Endodermal cell (in vitro differentiated cells): ENCODE measurements at regions not wholly inside any gene's neighbourhood (a gene's known extent, or its start where the extent isn't known, plus 50 kb on each side); places are given as distances from the start of the nearest gene placed in this dataset.

ENCODE experiments used
- DNase-seq: peaks from one replicate; pipeline ENCODE4 v3.0.0-alpha.2; 2017
- H3K27ac ChIP-seq: 2 replicates; pipeline ENCODE4 v1.5.1; 2013; ENCODE audit warnings: mild to moderate bottlenecking, low read depth, low read length, moderate library complexity
- H3K27me3 ChIP-seq: 2 replicates; pipeline ENCODE4 v1.6.1; 2013; ENCODE audit warnings: mild to moderate bottlenecking, low read length, moderate library complexity; ENCODE audit not compliant: insufficient read depth, control insufficient read depth, poor library complexity, severe bottlenecking
- H3K36me3 ChIP-seq: 2 replicates; pipeline ENCODE4 v1.7.0; 2013; ENCODE audit warnings: mild to moderate bottlenecking, low read length, moderate library complexity; ENCODE audit not compliant: control insufficient read depth, insufficient read depth
- H3K4me1 ChIP-seq: one replicate; pipeline ENCODE4 v1.7.0; 2013; ENCODE audit warnings: low read length; ENCODE audit not compliant: control insufficient read depth, insufficient read depth
- H3K4me3 ChIP-seq: 2 replicates; pipeline ENCODE4 v1.5.1; 2013; ENCODE audit warnings: mild to moderate bottlenecking, low read length, moderate library complexity
- H3K9ac ChIP-seq: 2 replicates; pipeline ENCODE4 v1.6.1; 2013; ENCODE audit warnings: mild to moderate bottlenecking, low read length, moderate library complexity; ENCODE audit not compliant: poor library complexity, severe bottlenecking; ENCODE audit errors: extremely low read depth
- H3K9me3 ChIP-seq: 2 replicates; pipeline ENCODE4 v1.6.1; 2013; ENCODE audit warnings: mild to moderate bottlenecking, low read length, moderate library complexity; ENCODE audit not compliant: control insufficient read depth
- H3K27ac Mint-ChIP-seq: 2 replicates; pipeline ENCODE4 v1.8.0; 2020; ENCODE audit warnings: mixed read lengths
- H3K27me3 Mint-ChIP-seq: 2 replicates; pipeline ENCODE4 v1.8.0; 2021; ENCODE audit warnings: mild to moderate bottlenecking, mixed read lengths; ENCODE audit not compliant: insufficient read depth
- H3K36me3 Mint-ChIP-seq: 2 replicates; pipeline ENCODE4 v1.8.0; 2020; ENCODE audit warnings: low read depth, mixed read lengths
- H3K4me1 Mint-ChIP-seq: 2 replicates; pipeline ENCODE4 v1.8.0; 2020; ENCODE audit warnings: mixed read lengths
- H3K4me3 Mint-ChIP-seq: 2 replicates; pipeline ENCODE4 v1.8.0; 2020; ENCODE audit warnings: mild to moderate bottlenecking, moderate library complexity, mixed read lengths
- H3K9me3 Mint-ChIP-seq: 2 replicates; pipeline ENCODE4 v1.8.0; 2020; ENCODE audit warnings: mild to moderate bottlenecking, mixed read lengths
- CTCF ChIP-seq: fragments of 200-600 bp; sonication (generic); conservative IDR thresholded peaks from 2 replicates; pipeline ENCODE4 v1.5.0; 2021; ENCODE audit warnings: antibody characterized with exemption, mild to moderate bottlenecking
- WGBS, 2 experiments: methylation state at CpG; one replicate each; pipeline versions ENCODE4 v1.1.5 to v1.1.7; 2013; ENCODE audit warnings: missing lambda C conversion rate in 2 of 2, mixed read lengths in 1 of 2; ENCODE audit not compliant: insufficient coverage in 1 of 2, insufficient read length in 1 of 2; 5-methylcytosine and 5-hydroxymethylcytosine counted together

- 98 to 100% methylated on average over 1 to 2 of the region's 2 CpGs for WGBS, 2 experiments
- no peaks in the 10 kb centered on the region for H3K9me3 Mint-ChIP-seq
- H3K4me3 ChIP-seq, result no peak overlapping the region
- no peaks in the 10 kb centered on the region for H3K36me3 ChIP-seq
- H3K9me3 ChIP-seq, result no peaks in the 10 kb centered on the region
- no peaks in the 10 kb centered on the region for H3K36me3 Mint-ChIP-seq
- H3K9ac ChIP-seq, result no peak overlapping the region
- no peak for DNase-seq
- no peak for TF ChIP-seq CTCF
- no peaks in the 10 kb centered on the region for H3K4me1 ChIP-seq
- H3K27ac ChIP-seq, result no peak overlapping the region
- H3K4me1 Mint-ChIP-seq, result peaks cover 14% of the 10 kb centered on the region
- no peaks in the 10 kb centered on the region for H3K27me3 ChIP-seq
- no peak overlapping the region for H3K27ac Mint-ChIP-seq
- H3K4me3 Mint-ChIP-seq, result no peak overlapping the region
- H3K27me3 Mint-ChIP-seq, result peaks cover 2% of the 10 kb centered on the region
These were observed 88.7 kb upstream of the UBE2E2 start for GRCh38 chr3:23114432-23114831.

- H3K27me3 Mint-ChIP-seq, result peaks cover 2% of the 10 kb centered on the region
- no peak for TF ChIP-seq CTCF
These were observed 87.8 kb upstream of the UBE2E2 start for GRCh38 chr3:23115171-23115877.

GRCh38 chr3:23116081-23116837, 86.9 kb upstream of the UBE2E2 start:
- H3K27me3 Mint-ChIP-seq, result peaks cover 2% of the 10 kb centered on the region
- peaks cover 14% of the 10 kb centered on the region for H3K4me1 Mint-ChIP-seq
- DNase-seq, result no peak
- H3K27me3 ChIP-seq, result no peaks in the 10 kb centered on the region
- no peaks in the 10 kb centered on the region for H3K36me3 Mint-ChIP-seq
- TF ChIP-seq CTCF, result no peak
- no peak overlapping the region for H3K4me3 ChIP-seq
- no peak overlapping the region for H3K27ac ChIP-seq
- H3K27ac Mint-ChIP-seq, result no peak overlapping the region
- H3K9me3 Mint-ChIP-seq, result no peaks in the 10 kb centered on the region
- no peak overlapping the region for H3K4me3 Mint-ChIP-seq
- no peaks in the 10 kb centered on the region for H3K9me3 ChIP-seq
- no peaks in the 10 kb centered on the region for H3K4me1 ChIP-seq
- WGBS, 2 experiments, result 89 to 100% methylated on average over 1 to 3 of the region's 3 CpGs
- no peak overlapping the region for H3K9ac ChIP-seq
- H3K36me3 ChIP-seq, result no peaks in the 10 kb centered on the region

More at GRCh38 chr3:23115171-23115877, 87.8 kb upstream of the UBE2E2 start:
- 100% methylated on average over 1 to 3 of the region's 3 CpGs for WGBS, 2 experiments
- Mint-ChIP-seq H3K4me1 (peaks cover 14% of the 10 kb centered on the region), H3K36me3 (no peaks in the 10 kb centered on the region), H3K27ac (no peak overlapping the region), H3K4me3 (no peak overlapping the region), H3K9me3 (no peaks in the 10 kb centered on the region)
- Histone ChIP-seq H3K9ac (no peak overlapping the region), H3K9me3 (no peaks in the 10 kb centered on the region), H3K27me3 (no peaks in the 10 kb centered on the region), H3K4me3 (no peak overlapping the region), H3K36me3 (no peaks in the 10 kb centered on the region), H3K27ac (no peak overlapping the region), H3K4me1 (no peaks in the 10 kb centered on the region)
- DNase-seq, result no peak
